Epithelial cell of esophagus (primary cell): ENCODE measurements at regions not wholly inside any gene's neighbourhood (a gene's known extent, or its start where the extent isn't known, plus 50 kb on each side); places are given as distances from the start of the nearest gene placed in this dataset.

ENCODE experiments used
- DNase-seq: peaks from one replicate; pipeline ENCODE4 v3.0.0; 2010; ENCODE audit warnings: low read depth
- H3K4me3 ChIP-seq: 2 replicates; pipeline ENCODE4 v1.5.1; 2011; ENCODE audit warnings: mild to moderate bottlenecking, low read length, control low read depth
- CTCF ChIP-seq: IDR thresholded peaks from 2 replicates; pipeline ENCODE4 v1.5.1; 2011; ENCODE audit warnings: low read depth, mild to moderate bottlenecking, low read length, control low read depth, inconsistent platforms; ENCODE audit not compliant: insufficient read depth; ENCODE audit errors: missing control alignments

GRCh38 chr14:87430214-87430613, 562.8 kb downstream of the GALC start:
- no peak overlapping the region for H3K4me3 ChIP-seq
- TF ChIP-seq CTCF = no peak
- DNase-seq = no peak

GRCh38 chr14:87419925-87420324, 573.1 kb downstream of the GALC start:
- no peak for DNase-seq

DNA sequence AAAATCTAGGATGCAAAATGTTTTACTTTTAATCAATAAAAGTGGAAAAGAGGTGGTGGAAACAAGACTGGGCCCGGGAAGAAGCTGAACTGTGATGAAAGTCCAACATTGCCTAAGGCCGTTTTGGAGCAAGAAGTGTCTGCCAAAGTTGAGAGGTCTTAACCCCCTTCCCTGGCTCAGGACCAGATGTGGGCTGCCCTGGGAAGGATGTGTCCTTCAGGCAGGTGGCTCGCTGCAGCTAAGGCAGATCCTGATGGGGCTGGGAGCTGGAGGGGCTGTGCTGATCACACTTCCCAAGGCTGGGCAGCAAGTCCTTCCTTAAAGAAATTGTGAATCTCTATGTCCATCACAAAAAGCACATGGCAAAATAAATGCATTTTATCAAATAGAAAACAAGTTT, 581.6 kb downstream of the GALC start:
- no peak for TF ChIP-seq CTCF
- DNase-seq = no peak
- no peak overlapping the region for H3K4me3 ChIP-seq

More at GRCh38 chr14:87419925-87420324, 573.1 kb downstream of the GALC start:
- no peak overlapping the region for H3K4me3 ChIP-seq
- TF ChIP-seq CTCF = no peak

GRCh38 chr14:87409393-87409792, 583.6 kb downstream of the GALC start:
- no peak for TF ChIP-seq CTCF
- H3K4me3 ChIP-seq = no peak overlapping the region
- peak; percentile 39 for DNase-seq

DNA sequence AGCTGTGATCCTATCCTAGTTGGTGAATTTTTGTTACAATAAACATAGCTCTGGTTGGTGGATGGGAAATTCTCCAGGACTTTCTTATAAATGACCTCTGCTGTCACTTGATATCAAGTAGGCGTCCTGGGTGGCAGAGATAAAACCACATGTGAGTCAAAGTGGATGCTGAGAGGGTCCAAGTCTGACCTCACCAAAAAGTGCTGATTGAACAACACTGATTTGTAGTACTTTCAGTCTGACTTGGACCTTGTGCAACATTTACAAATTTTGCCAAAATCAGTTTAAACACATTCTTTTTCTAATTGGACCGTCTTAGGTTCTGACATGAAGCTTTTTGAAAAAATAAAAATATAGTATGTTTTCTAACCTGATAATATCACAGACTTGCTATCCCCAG, 585.6 kb downstream of the GALC start:
- no peak for TF ChIP-seq CTCF

GRCh38 chr14:87405563-87405962, 587.4 kb downstream of the GALC start:
- H3K4me3 ChIP-seq = no peak overlapping the region
- TF ChIP-seq CTCF = no peak
- no peak for DNase-seq

More for the DNA sequence above, 585.6 kb downstream of the GALC start:
- no peak overlapping the region for H3K4me3 ChIP-seq
- DNase-seq = no peak

DNA sequence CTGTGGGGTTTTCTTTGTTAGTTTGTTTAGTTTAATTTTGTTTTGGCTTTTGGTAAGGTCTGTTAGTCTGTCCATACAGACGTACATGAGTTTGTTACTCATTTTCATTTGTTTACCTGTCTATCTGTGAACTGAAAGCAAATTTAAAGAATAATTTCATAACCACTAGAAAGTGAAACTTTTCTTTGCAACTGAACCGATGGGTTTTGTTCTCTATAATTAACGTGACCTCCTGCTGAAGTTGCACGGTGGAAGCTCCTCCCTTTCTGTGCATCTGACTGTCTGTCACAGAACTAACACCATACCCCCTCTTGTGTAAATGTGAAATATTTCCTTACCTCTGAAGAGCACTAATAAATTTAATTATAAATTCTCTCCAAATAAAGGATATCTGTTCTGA, 595.5 kb downstream of the GALC start:
- no peak for TF ChIP-seq CTCF
- no peak overlapping the region for H3K4me3 ChIP-seq
- DNase-seq = no peak
